RWPE2 (cell line): ENCODE measurements at regions not wholly inside any gene's neighbourhood (a gene's known extent, or its start where the extent isn't known, plus 50 kb on each side); places are given as distances from the start of the nearest gene placed in this dataset.

ENCODE experiments used
- ATAC-seq: fragments of 200-7000 bp; cut with Tn5 transposase; 3 replicates; pipeline ENCODE4 v1.9.1; 2021; ENCODE audit warnings: low read depth
- DNase-seq: peaks from one replicate; pipeline ENCODE4 v3.0.0-alpha.2; 2020; ENCODE audit warnings: low spot score
- H3K27ac ChIP-seq: fragments of 450-650 bp; 2 replicates; pipeline ENCODE4 v1.5.1; 2017; ENCODE audit warnings: mild to moderate bottlenecking; ENCODE audit not compliant: poor library complexity, severe bottlenecking
- H3K27me3 ChIP-seq: fragments of 250-450 bp; sonication (Bioruptor Pico); 2 replicates; pipeline ENCODE4 v1.5.1; 2021; ENCODE audit warnings: mild to moderate bottlenecking, moderate library complexity; ENCODE audit not compliant: insufficient read depth, poor library complexity, severe bottlenecking
- H3K36me3 ChIP-seq: fragments of 250-450 bp; sonication (Bioruptor Pico); 2 replicates; pipeline ENCODE4 v1.5.1; 2020; ENCODE audit warnings: low read depth, mild to moderate bottlenecking, moderate library complexity
- H3K4me1 ChIP-seq: fragments of 250-450 bp; sonication (Bioruptor Pico); 2 replicates; pipeline ENCODE4 v1.5.1; 2021; ENCODE audit warnings: mild to moderate bottlenecking, moderate library complexity; ENCODE audit not compliant: insufficient read depth, poor library complexity, severe bottlenecking
- H3K4me3 ChIP-seq: fragments of 250-450 bp; sonication (Bioruptor Pico); 2 replicates; pipeline ENCODE4 v1.5.1; 2021; ENCODE audit warnings: mild to moderate bottlenecking, moderate library complexity; ENCODE audit not compliant: severe bottlenecking
- H3K9me3 ChIP-seq: fragments of 250-450 bp; sonication (Bioruptor Pico); 2 replicates; pipeline ENCODE4 v1.5.1; 2021; ENCODE audit warnings: mild to moderate bottlenecking, moderate library complexity; ENCODE audit not compliant: severe bottlenecking
- TF ChIP-seq, protein P1 (sequence below): fragments of 450-650 bp; IDR thresholded peaks from one replicate; pipeline ENCODE4 v1.5.1; 2017; ENCODE audit warnings: mild to moderate bottlenecking, moderate library complexity; ENCODE audit not compliant: poor library complexity, severe bottlenecking

DNA sequence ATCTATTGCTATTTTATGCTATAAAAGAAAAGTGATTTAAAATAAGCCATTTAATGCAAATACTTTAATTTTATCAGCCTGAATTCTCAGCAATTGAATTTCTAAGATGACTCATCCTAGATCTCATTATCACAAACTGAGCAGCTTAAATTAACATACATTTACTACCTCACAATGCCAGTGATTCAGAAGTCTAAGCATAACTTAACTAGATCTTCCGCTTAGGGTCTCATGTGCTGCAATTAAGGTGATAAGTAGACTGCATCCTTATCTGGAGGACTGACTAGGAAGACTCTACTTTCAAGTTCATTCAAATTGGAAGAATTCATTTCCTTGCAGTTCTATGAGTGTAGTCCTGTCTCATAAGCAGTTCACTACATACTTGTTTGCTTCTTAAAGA lies 286.6 kb downstream of the COL11A1 start:
- no peak overlapping the region for H3K27ac ChIP-seq
- H3K27me3 ChIP-seq, result no peaks in the 10 kb centered on the region
- no peak for DNase-seq
- no peak overlapping the region for H3K4me3 ChIP-seq
- H3K36me3 ChIP-seq, result no peaks in the 10 kb centered on the region
- ATAC-seq, result no peak
- TF ChIP-seq, protein P1, sequence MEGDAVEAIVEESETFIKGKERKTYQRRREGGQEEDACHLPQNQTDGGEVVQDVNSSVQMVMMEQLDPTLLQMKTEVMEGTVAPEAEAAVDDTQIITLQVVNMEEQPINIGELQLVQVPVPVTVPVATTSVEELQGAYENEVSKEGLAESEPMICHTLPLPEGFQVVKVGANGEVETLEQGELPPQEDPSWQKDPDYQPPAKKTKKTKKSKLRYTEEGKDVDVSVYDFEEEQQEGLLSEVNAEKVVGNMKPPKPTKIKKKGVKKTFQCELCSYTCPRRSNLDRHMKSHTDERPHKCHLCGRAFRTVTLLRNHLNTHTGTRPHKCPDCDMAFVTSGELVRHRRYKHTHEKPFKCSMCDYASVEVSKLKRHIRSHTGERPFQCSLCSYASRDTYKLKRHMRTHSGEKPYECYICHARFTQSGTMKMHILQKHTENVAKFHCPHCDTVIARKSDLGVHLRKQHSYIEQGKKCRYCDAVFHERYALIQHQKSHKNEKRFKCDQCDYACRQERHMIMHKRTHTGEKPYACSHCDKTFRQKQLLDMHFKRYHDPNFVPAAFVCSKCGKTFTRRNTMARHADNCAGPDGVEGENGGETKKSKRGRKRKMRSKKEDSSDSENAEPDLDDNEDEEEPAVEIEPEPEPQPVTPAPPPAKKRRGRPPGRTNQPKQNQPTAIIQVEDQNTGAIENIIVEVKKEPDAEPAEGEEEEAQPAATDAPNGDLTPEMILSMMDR, result no peak
- H3K9me3 ChIP-seq, result no peaks in the 10 kb centered on the region
- no peaks in the 10 kb centered on the region for H3K4me1 ChIP-seq

GRCh38 chr1:102800406-102800805 lies 307.9 kb downstream of the COL11A1 start:
- ATAC-seq (no peak), DNase-seq (no peak)
- H3K27ac ChIP-seq, result no peak overlapping the region
- no peaks in the 10 kb centered on the region for H3K4me1 ChIP-seq
- no peaks in the 10 kb centered on the region for H3K36me3 ChIP-seq
- no peaks in the 10 kb centered on the region for H3K27me3 ChIP-seq
- TF ChIP-seq, protein P1, result no peak
- H3K9me3 ChIP-seq, result no peaks in the 10 kb centered on the region
- H3K4me3 ChIP-seq, result no peak overlapping the region

DNA sequence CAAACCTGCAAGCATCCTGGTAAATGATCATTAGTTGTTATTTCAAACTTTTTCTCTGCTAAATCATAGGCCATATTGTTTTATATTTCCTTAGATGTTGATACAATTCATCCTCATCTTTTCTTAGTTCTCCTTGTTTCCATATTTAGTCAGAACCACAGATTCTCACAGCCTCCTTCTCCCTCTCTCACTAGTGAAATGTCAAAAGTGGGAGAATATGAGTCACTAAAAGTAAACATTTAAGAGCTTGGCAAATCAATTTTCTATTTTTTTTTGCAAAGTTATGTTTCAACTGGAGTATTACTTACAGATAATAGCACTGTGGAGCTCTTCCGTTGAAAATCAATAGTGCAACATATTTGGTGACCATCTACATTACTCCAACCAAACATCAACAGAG lies 308.8 kb downstream of the COL11A1 start:
- TF ChIP-seq, protein P1, result no peak
- Histone ChIP-seq H3K4me1 (no peaks in the 10 kb centered on the region), H3K36me3 (no peaks in the 10 kb centered on the region), H3K4me3 (no peak overlapping the region), H3K27me3 (no peaks in the 10 kb centered on the region), H3K9me3 (no peaks in the 10 kb centered on the region), H3K27ac (no peak overlapping the region)
- DNase-seq (no peak), ATAC-seq (no peak)

DNA sequence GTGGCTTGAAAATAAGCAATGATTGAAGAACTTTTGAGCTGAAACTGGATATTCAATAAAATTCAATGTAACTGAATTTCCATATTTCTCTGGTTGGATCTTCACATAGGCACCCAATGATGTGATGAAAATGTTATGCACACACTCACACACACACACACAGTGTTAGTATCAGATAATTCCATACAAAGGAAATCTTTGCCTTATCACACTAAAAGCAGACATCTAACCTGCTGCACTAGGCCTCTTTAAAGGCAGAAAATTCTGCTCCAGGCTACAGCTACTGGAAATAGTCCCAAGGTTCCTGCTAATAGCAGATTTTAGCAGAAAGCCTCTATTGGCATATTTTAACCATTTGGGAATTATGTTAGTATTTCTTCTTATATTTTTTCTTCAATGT lies 309.6 kb downstream of the COL11A1 start:
- Histone ChIP-seq H3K27me3 (no peaks in the 10 kb centered on the region), H3K4me3 (no peak overlapping the region), H3K4me1 (no peaks in the 10 kb centered on the region), H3K27ac (no peak overlapping the region), H3K9me3 (no peaks in the 10 kb centered on the region), H3K36me3 (no peaks in the 10 kb centered on the region)
- no peak for DNase-seq
- TF ChIP-seq, protein P1, result no peak
- no peak for ATAC-seq

GRCh38 chr1:102796429-102796828 lies 311.9 kb downstream of the COL11A1 start:
- H3K9me3 ChIP-seq, result no peaks in the 10 kb centered on the region
- no peaks in the 10 kb centered on the region for H3K27me3 ChIP-seq
- DNase-seq (no peak), ATAC-seq (no peak)
- H3K27ac ChIP-seq, result no peak overlapping the region
- no peak overlapping the region for H3K4me3 ChIP-seq
- no peaks in the 10 kb centered on the region for H3K36me3 ChIP-seq
- H3K4me1 ChIP-seq, result no peaks in the 10 kb centered on the region
- TF ChIP-seq, protein P1, result no peak
